K562 (cell line): ENCODE measurements at regions not wholly inside any gene's neighbourhood (a gene's known extent, or its start where the extent isn't known, plus 50 kb on each side); places are given as distances from the start of the nearest gene placed in this dataset.

Experiments used
- ATAC-seq: fragments of 200-7000 bp; cut with Tn5 transposase; 3 replicates; pipeline ENCODE4 v1.9.1; 2020; ENCODE audit warnings: moderate library complexity
- BruUV-seq: library from RNA; stranded (reverse); fragments of 400-500 nt; replicated peaks from 2 replicates; lab custom pipeline; 2021; lab: Mats Ljungman, UMichigan
- CTCF ChIA-PET: fragments of 300-600 bp; formaldehyde crosslinking; extraction: SDS; loops from one replicate; lab custom pipeline; 2021; ENCODE audit warnings: low intra/inter-chr PET ratio; lab: Yijun Ruan, JAX
- POLR2A ChIA-PET: fragments of 300-600, 350-650 bp; sonication (Branson Sonifier 250); formaldehyde crosslinking; extraction: SDS; loops from one replicate; lab custom pipeline; 2021; ENCODE audit warnings: antibody characterized with exemption, inconsistent platforms; lab: Yijun Ruan, JAX
- DNase-seq, 4 experiments: peaks; one replicate each; pipeline versions ENCODE4 v3.0.0 to v3.0.0-alpha.2; 2011 to 2018; ENCODE audit warnings: low spot score in 3 of 4, mixed read lengths in 3 of 4; ENCODE audit errors: extremely low read depth in 1 of 4
- FAIRE-seq: peaks from 2 replicates; lab custom pipeline; 2011; peaks lifted over from hg19 to GRCh38; lab: Jason Lieb, UNC
- H2AFZ ChIP-seq: 2 replicates; pipeline ENCODE4 v1.6.0; 2011; ENCODE audit warnings: low read depth, low read length, control low read depth, inconsistent platforms
- H3K27ac ChIP-seq: fragments of 200-600 bp; 3 replicates; pipeline ENCODE4 v1.8.0; 2011; ENCODE audit warnings: low read depth, mild to moderate bottlenecking, control low read depth, inconsistent platforms, low read length, moderate library complexity, mixed read lengths; ENCODE audit errors: extremely low read depth
- H3K27me3 ChIP-seq, 2 experiments: fragments of 300-600 bp in 1 of 2; 2 replicates in 1 of 2; 3 replicates in 1 of 2; pipeline versions ENCODE4 v1.6.0 to v1.8.0; 2011; ENCODE audit warnings: inconsistent platforms in 2 of 2, low read length in 2 of 2, mild to moderate bottlenecking in 1 of 2, mixed read lengths in 1 of 2, moderate library complexity in 1 of 2; ENCODE audit not compliant: control insufficient read depth in 2 of 2, insufficient read depth in 2 of 2
- H3K36me3 ChIP-seq: fragments of 300-600 bp; 3 replicates; pipeline ENCODE4 v1.8.0; 2011; ENCODE audit warnings: mild to moderate bottlenecking, low read length, inconsistent platforms; ENCODE audit not compliant: control insufficient read depth, insufficient read depth
- H3K4me1 ChIP-seq, 2 experiments: fragments of 200-600 bp in 1 of 2; replicated peaks in 1 of 2; 2 replicates in 1 of 2; 3 replicates in 1 of 2; pipeline versions ENCODE4 v1.5.1 to v1.8.0; 2011; ENCODE audit warnings: inconsistent platforms in 2 of 2, low read length in 2 of 2, mild to moderate bottlenecking in 1 of 2, mixed read lengths in 1 of 2, moderate library complexity in 1 of 2; ENCODE audit not compliant: control insufficient read depth in 2 of 2, insufficient read depth in 2 of 2
- H3K4me2 ChIP-seq: 2 replicates; pipeline ENCODE4 v1.6.1; 2011; ENCODE audit warnings: low read length, control low read depth, inconsistent platforms, mixed read lengths; ENCODE audit not compliant: insufficient read depth
- H3K4me3 ChIP-seq: fragments of 200-600 bp; sonication (generic), shearing (Covaris generic); 2 replicates; pipeline ENCODE4 v1.5.1; 2016; ENCODE audit warnings: control low read depth, inconsistent platforms
- H3K79me2 ChIP-seq: fragments of 200-600 bp; 3 replicates; pipeline ENCODE4 v1.8.0; 2011; ENCODE audit warnings: low read length, inconsistent platforms; ENCODE audit not compliant: control insufficient read depth, insufficient read depth
- H3K9ac ChIP-seq, 2 experiments: 2 replicates each; pipeline versions ENCODE4 v1.6.0 to v1.6.1; 2011; ENCODE audit warnings: low read depth in 2 of 2, low read length in 2 of 2, control low read depth in 1 of 2, inconsistent platforms in 1 of 2, mild to moderate bottlenecking in 1 of 2, mixed read lengths in 1 of 2; ENCODE audit not compliant: insufficient read depth in 1 of 2
- H3K9me1 ChIP-seq: one replicate; pipeline ENCODE4 v1.6.0; 2011; ENCODE audit warnings: inconsistent platforms, mild to moderate bottlenecking, low read length, moderate library complexity; ENCODE audit not compliant: control insufficient read depth, insufficient read depth
- H3K9me3 ChIP-seq: replicated peaks from 2 replicates; pipeline ENCODE4 v1.5.1; 2011; ENCODE audit warnings: low read depth, low read length, inconsistent platforms; ENCODE audit not compliant: control insufficient read depth, insufficient read depth
- H4K20me1 ChIP-seq: replicated peaks from 2 replicates; pipeline ENCODE4 v1.6.1; 2011; ENCODE audit warnings: low read length, inconsistent platforms, mixed read lengths; ENCODE audit not compliant: control insufficient read depth, insufficient read depth
- CBFA2T3 ChIP-seq: fragments of 450-650 bp; IDR thresholded peaks from 2 replicates; pipeline ENCODE4 v1.6.1; 2017
- CGGBP1 ChIP-seq: fragments of 250-450 bp; sonication (Bioruptor Pico); IDR thresholded peaks from 2 replicates; pipeline ENCODE4 v1.9.0; 2021; ENCODE audit warnings: mild to moderate bottlenecking
- WGBS: fragments of 100-300 bp; shearing (Covaris generic); methylation state at CpG from one replicate; pipeline ENCODE4 v1.1.6; 2016; ENCODE audit warnings: low coverage, mixed read lengths; ENCODE audit not compliant: insufficient coverage; ENCODE audit errors: missing lambda C conversion rate; 5-methylcytosine and 5-hydroxymethylcytosine counted together
- in situ Hi-C: fragments of 300-500 bp; cut with MboI; formaldehyde crosslinking; loops from 4 replicates; pipeline ENCODE4 v1.15.0; 2018; ENCODE audit warnings: inconsistent platforms, mixed read lengths
- intact Hi-C: fragments of 100-400 bp; cut with micrococcal nuclease; formaldehyde crosslinking; loops from 2 replicates; pipeline ENCODE4 v1.14.2; 2022
- TF ChIP-seq, protein P1 (sequence below): fragments of 450-650 bp; IDR thresholded peaks from 2 replicates; pipeline ENCODE4 v1.6.1; 2016; ENCODE audit warnings: borderline replicate concordance
- TF ChIP-seq, protein P2 (sequence below): fragments of 250-450 bp; sonication (Bioruptor Pico); IDR thresholded peaks from 2 replicates; pipeline ENCODE4 v1.8.0; 2022; ENCODE audit warnings: inconsistent platforms, mild to moderate bottlenecking, moderate library complexity, borderline replicate concordance
- TF ChIP-seq, protein P3 (sequence below): IDR thresholded peaks from 2 replicates; pipeline ENCODE4 v1.6.1; 2014; ENCODE audit warnings: antibody characterized with exemption

DNA sequence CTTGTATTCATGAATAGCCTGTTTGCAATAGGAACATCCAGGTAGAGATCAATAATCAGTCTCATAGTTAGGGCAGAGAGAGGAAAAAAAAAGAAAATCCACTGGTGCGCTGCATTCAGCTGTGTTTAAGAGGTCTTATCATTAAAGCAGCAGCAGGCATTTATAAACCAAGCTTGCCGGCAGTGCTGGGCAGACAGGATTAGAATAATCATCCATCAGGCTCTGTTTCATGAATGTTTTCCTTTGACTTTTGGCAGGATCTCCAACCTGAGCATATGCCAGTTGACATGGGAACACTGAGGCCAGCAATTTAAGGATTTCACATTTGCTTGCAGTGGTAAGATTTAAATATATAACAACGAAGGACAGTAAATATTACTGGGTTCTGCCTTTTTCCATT, 305.2 kb upstream of the SEMA6D start:
- no peak for DNase-seq
- Histone ChIP-seq H3K4me2 (no peak overlapping the region), H3K9ac (no peak overlapping the region), H3K36me3 (no peaks in the 10 kb centered on the region), H3K27me3 (no peaks in the 10 kb centered on the region), H2AFZ (no peak overlapping the region), H3K4me1 (no peaks in the 10 kb centered on the region), H3K4me3 (no peak overlapping the region), H3K9me3 (no peaks in the 10 kb centered on the region), H3K27ac (no peak overlapping the region), H3K79me2 (no peaks in the 10 kb centered on the region), H4K20me1 (no peaks in the 10 kb centered on the region), H3K9me1 (no peaks in the 10 kb centered on the region)
- FAIRE-seq = no peak
- TF ChIP-seq, protein P1, sequence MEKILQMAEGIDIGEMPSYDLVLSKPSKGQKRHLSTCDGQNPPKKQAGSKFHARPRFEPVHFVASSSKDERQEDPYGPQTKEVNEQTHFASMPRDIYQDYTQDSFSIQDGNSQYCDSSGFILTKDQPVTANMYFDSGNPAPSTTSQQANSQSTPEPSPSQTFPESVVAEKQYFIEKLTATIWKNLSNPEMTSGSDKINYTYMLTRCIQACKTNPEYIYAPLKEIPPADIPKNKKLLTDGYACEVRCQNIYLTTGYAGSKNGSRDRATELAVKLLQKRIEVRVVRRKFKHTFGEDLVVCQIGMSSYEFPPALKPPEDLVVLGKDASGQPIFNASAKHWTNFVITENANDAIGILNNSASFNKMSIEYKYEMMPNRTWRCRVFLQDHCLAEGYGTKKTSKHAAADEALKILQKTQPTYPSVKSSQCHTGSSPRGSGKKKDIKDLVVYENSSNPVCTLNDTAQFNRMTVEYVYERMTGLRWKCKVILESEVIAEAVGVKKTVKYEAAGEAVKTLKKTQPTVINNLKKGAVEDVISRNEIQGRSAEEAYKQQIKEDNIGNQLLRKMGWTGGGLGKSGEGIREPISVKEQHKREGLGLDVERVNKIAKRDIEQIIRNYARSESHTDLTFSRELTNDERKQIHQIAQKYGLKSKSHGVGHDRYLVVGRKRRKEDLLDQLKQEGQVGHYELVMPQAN = no peak
- TF ChIP-seq, protein P2, sequence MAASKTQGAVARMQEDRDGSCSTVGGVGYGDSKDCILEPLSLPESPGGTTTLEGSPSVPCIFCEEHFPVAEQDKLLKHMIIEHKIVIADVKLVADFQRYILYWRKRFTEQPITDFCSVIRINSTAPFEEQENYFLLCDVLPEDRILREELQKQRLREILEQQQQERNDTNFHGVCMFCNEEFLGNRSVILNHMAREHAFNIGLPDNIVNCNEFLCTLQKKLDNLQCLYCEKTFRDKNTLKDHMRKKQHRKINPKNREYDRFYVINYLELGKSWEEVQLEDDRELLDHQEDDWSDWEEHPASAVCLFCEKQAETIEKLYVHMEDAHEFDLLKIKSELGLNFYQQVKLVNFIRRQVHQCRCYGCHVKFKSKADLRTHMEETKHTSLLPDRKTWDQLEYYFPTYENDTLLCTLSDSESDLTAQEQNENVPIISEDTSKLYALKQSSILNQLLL (CRISPR knock-in tag) = no peak
- TF ChIP-seq CBFA2T3 = no peak
- TF ChIP-seq, protein P3, sequence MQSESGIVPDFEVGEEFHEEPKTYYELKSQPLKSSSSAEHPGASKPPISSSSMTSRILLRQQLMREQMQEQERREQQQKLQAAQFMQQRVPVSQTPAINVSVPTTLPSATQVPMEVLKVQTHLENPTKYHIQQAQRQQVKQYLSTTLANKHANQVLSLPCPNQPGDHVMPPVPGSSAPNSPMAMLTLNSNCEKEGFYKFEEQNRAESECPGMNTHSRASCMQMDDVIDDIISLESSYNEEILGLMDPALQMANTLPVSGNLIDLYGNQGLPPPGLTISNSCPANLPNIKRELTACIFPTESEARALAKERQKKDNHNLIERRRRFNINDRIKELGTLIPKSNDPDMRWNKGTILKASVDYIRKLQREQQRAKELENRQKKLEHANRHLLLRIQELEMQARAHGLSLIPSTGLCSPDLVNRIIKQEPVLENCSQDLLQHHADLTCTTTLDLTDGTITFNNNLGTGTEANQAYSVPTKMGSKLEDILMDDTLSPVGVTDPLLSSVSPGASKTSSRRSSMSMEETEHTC = no peak
- TF ChIP-seq CGGBP1 (CRISPR knock-in tag) = no peak
- no TSS peak for BruUV-seq
- ChIA-PET CTCF (no interaction called here), POLR2A (no interaction called here)
- no peak for ATAC-seq
- WGBS = 7% methylated on average over 2 of the region's 3 CpGs
- intact Hi-C loops (no loop called here), in situ Hi-C loops (no loop called here)
